K562 (cell line): ENCODE measurements at regions not wholly inside any gene's neighbourhood (a gene's known extent, or its start where the extent isn't known, plus 50 kb on each side); places are given as distances from the start of the nearest gene placed in this dataset.

Experiments
- ATAC-seq: fragments of 200-7000 bp; cut with Tn5 transposase; 3 replicates; pipeline ENCODE4 v1.9.1; 2020; ENCODE audit warnings: moderate library complexity
- BruUV-seq: library from RNA; stranded (reverse); fragments of 400-500 nt; replicated peaks from 2 replicates; lab custom pipeline; 2021; lab: Mats Ljungman, UMichigan
- CTCF ChIA-PET: fragments of 300-600 bp; formaldehyde crosslinking; extraction: SDS; loops from one replicate; lab custom pipeline; 2021; ENCODE audit warnings: low intra/inter-chr PET ratio; lab: Yijun Ruan, JAX
- POLR2A ChIA-PET: fragments of 300-600, 350-650 bp; sonication (Branson Sonifier 250); formaldehyde crosslinking; extraction: SDS; loops from one replicate; lab custom pipeline; 2021; ENCODE audit warnings: antibody characterized with exemption, inconsistent platforms; lab: Yijun Ruan, JAX
- DNase-seq, 4 experiments: peaks; one replicate each; pipeline versions ENCODE4 v3.0.0 to v3.0.0-alpha.2; 2011 to 2018; ENCODE audit warnings: low spot score in 3 of 4, mixed read lengths in 3 of 4; ENCODE audit errors: extremely low read depth in 1 of 4
- FAIRE-seq: peaks from 2 replicates; lab custom pipeline; 2011; peaks lifted over from hg19 to GRCh38; lab: Jason Lieb, UNC
- H2AFZ ChIP-seq: 2 replicates; pipeline ENCODE4 v1.6.0; 2011; ENCODE audit warnings: low read depth, low read length, control low read depth, inconsistent platforms
- H3K27ac ChIP-seq: fragments of 200-600 bp; 3 replicates; pipeline ENCODE4 v1.8.0; 2011; ENCODE audit warnings: low read depth, mild to moderate bottlenecking, control low read depth, inconsistent platforms, low read length, moderate library complexity, mixed read lengths; ENCODE audit errors: extremely low read depth
- H3K27me3 ChIP-seq, 2 experiments: fragments of 300-600 bp in 1 of 2; 2 replicates in 1 of 2; 3 replicates in 1 of 2; pipeline versions ENCODE4 v1.6.0 to v1.8.0; 2011; ENCODE audit warnings: inconsistent platforms in 2 of 2, low read length in 2 of 2, mild to moderate bottlenecking in 1 of 2, mixed read lengths in 1 of 2, moderate library complexity in 1 of 2; ENCODE audit not compliant: control insufficient read depth in 2 of 2, insufficient read depth in 2 of 2
- H3K36me3 ChIP-seq: fragments of 300-600 bp; 3 replicates; pipeline ENCODE4 v1.8.0; 2011; ENCODE audit warnings: mild to moderate bottlenecking, low read length, inconsistent platforms; ENCODE audit not compliant: control insufficient read depth, insufficient read depth
- H3K4me1 ChIP-seq, 2 experiments: fragments of 200-600 bp in 1 of 2; replicated peaks in 1 of 2; 2 replicates in 1 of 2; 3 replicates in 1 of 2; pipeline versions ENCODE4 v1.5.1 to v1.8.0; 2011; ENCODE audit warnings: inconsistent platforms in 2 of 2, low read length in 2 of 2, mild to moderate bottlenecking in 1 of 2, mixed read lengths in 1 of 2, moderate library complexity in 1 of 2; ENCODE audit not compliant: control insufficient read depth in 2 of 2, insufficient read depth in 2 of 2
- H3K4me2 ChIP-seq: 2 replicates; pipeline ENCODE4 v1.6.1; 2011; ENCODE audit warnings: low read length, control low read depth, inconsistent platforms, mixed read lengths; ENCODE audit not compliant: insufficient read depth
- H3K4me3 ChIP-seq: fragments of 200-600 bp; sonication (generic), shearing (Covaris generic); 2 replicates; pipeline ENCODE4 v1.5.1; 2016; ENCODE audit warnings: control low read depth, inconsistent platforms
- H3K79me2 ChIP-seq: fragments of 200-600 bp; 3 replicates; pipeline ENCODE4 v1.8.0; 2011; ENCODE audit warnings: low read length, inconsistent platforms; ENCODE audit not compliant: control insufficient read depth, insufficient read depth
- H3K9ac ChIP-seq, 2 experiments: 2 replicates each; pipeline versions ENCODE4 v1.6.0 to v1.6.1; 2011; ENCODE audit warnings: low read depth in 2 of 2, low read length in 2 of 2, control low read depth in 1 of 2, inconsistent platforms in 1 of 2, mild to moderate bottlenecking in 1 of 2, mixed read lengths in 1 of 2; ENCODE audit not compliant: insufficient read depth in 1 of 2
- H3K9me1 ChIP-seq: one replicate; pipeline ENCODE4 v1.6.0; 2011; ENCODE audit warnings: inconsistent platforms, mild to moderate bottlenecking, low read length, moderate library complexity; ENCODE audit not compliant: control insufficient read depth, insufficient read depth
- H3K9me3 ChIP-seq: replicated peaks from 2 replicates; pipeline ENCODE4 v1.5.1; 2011; ENCODE audit warnings: low read depth, low read length, inconsistent platforms; ENCODE audit not compliant: control insufficient read depth, insufficient read depth
- H4K20me1 ChIP-seq: replicated peaks from 2 replicates; pipeline ENCODE4 v1.6.1; 2011; ENCODE audit warnings: low read length, inconsistent platforms, mixed read lengths; ENCODE audit not compliant: control insufficient read depth, insufficient read depth
- ARID3A ChIP-seq: IDR thresholded peaks from 2 replicates; pipeline ENCODE4 v1.6.1; 2012; ENCODE audit warnings: low read depth, low read length, improper control_type of control experiment, borderline replicate concordance
- ESRRA ChIP-seq: fragments of 450-650 bp; IDR thresholded peaks from 2 replicates; pipeline ENCODE4 v1.6.1; 2014; ENCODE audit warnings: low read depth, mild to moderate bottlenecking, moderate library complexity, borderline replicate concordance
- HDAC1 ChIP-seq, 2 experiments: fragments of 450-650 bp; IDR thresholded peaks; 2 replicates each; pipeline ENCODE4 v1.6.1; 2016 to 2017; ENCODE audit warnings: inconsistent platforms in 1 of 2, mild to moderate bottlenecking in 1 of 2, moderate library complexity in 1 of 2
- PTBP1 ChIP-seq: fragments of 200-400 bp; formaldehyde crosslinking; IDR thresholded peaks from 2 replicates; pipeline ENCODE4 v1.6.1; 2017; ENCODE audit warnings: low read depth, low read length
- RUNX1 ChIP-seq: sonication (generic); IDR thresholded peaks from 2 replicates; pipeline ENCODE4 v1.6.1; 2016; ENCODE audit warnings: antibody characterized with exemption, low read depth
- TAF7 ChIP-seq: fragments of 450-650 bp; IDR thresholded peaks from 2 replicates; pipeline ENCODE4 v1.6.1; 2016; ENCODE audit warnings: missing genetic modification characterization, missing compliant biosample characterization
- TEAD1 ChIP-seq, 2 experiments: fragments of 450-650 bp in 1 of 2; sonication (generic) in 1 of 2; formaldehyde crosslinking; IDR thresholded peaks; 2 replicates each; pipeline versions ENCODE4 v1.4.0 to v1.8.0; 2020 to 2022; ENCODE audit warnings: mild to moderate bottlenecking in 2 of 2, missing genetic modification reagents in 1 of 2
- ZBTB49 ChIP-seq: sonication (generic); formaldehyde crosslinking; IDR thresholded peaks from 2 replicates; pipeline ENCODE4 v1.8.0; 2022; ENCODE audit warnings: missing genetic modification reagents, mild to moderate bottlenecking, borderline replicate concordance
- ZNF146 ChIP-seq: IDR thresholded peaks from one replicate; pipeline ENCODE4 v1.6.1; 2018; ENCODE audit warnings: missing compliant biosample characterization; ENCODE audit not compliant: unreplicated experiment
- in situ Hi-C: fragments of 300-500 bp; cut with MboI; formaldehyde crosslinking; loops from 4 replicates; pipeline ENCODE4 v1.15.0; 2018; ENCODE audit warnings: inconsistent platforms, mixed read lengths
- intact Hi-C: fragments of 100-400 bp; cut with micrococcal nuclease; formaldehyde crosslinking; loops from 2 replicates; pipeline ENCODE4 v1.14.2; 2022

DNA sequence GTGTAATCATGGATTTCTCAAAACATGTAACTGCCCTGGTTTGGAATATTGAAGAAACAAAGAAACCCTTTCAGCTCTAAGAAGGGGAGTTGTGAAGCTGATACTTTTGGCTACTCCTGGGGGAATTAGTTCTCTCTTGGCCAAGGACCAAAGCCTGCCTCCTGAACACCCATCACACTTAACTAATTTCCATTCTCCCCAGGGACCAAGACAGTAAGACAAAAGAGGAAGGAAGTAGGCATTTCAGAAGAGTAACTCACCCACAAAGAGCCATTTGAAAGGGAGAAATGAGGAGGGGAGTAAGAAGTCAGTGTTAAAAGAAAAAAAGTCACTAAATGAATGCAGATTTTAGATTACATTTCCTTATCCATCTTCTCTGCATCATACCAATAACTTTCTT lies 328.0 kb upstream of the SOX2 start:
- Histone ChIP-seq H3K27me3 (no peaks in the 10 kb centered on the region), H3K9me1 (no peaks in the 10 kb centered on the region), H3K79me2 (no peaks in the 10 kb centered on the region), H3K4me1 (no peaks in the 10 kb centered on the region), H2AFZ (no peak overlapping the region), H3K4me2 (no peak overlapping the region), H4K20me1 (no peaks in the 10 kb centered on the region), H3K4me3 (no peak overlapping the region), H3K27ac (no peak overlapping the region), H3K36me3 (no peaks in the 10 kb centered on the region), H3K9ac (no peak overlapping the region), H3K9me3 (no peaks in the 10 kb centered on the region; the same call in 1 of the 2 replicates)
- in situ Hi-C loops (no loop called here), intact Hi-C loops (no loop called here)
- ChIA-PET CTCF (no interaction called here), POLR2A (no interaction called here)
- no TSS peak for BruUV-seq
- ATAC-seq (no peak), DNase-seq (no peak), FAIRE-seq (no peak)
- TF ChIP-seq ARID3A (no peak), HDAC1 (IDR thresholded peaks at IDR 0.05) (no peak), PTBP1 (no peak), ESRRA (no peak), TEAD1 (CRISPR knock-in tag; IDR thresholded peaks at IDR 0.05) (no peak), TAF7 (tag) (no peak), ZNF146 (CRISPR knock-in tag) (no peak), RUNX1 (no peak), ZBTB49 (no peak)
